ENCODE measurements at regions not wholly inside any gene's neighbourhood (a gene's known extent, or its start where the extent isn't known, plus 50 kb on each side); places are given as distances from the start of the nearest gene placed in this dataset.

- Histone ChIP-seq H3K27me3 (ENCODE audit: insufficient read depth, low read length) (no peaks in the 10 kb centered on the region), H3K9me3 (ENCODE audit: low read depth, low read length) (no peaks in the 10 kb centered on the region), H3K79me2 (ENCODE audit: insufficient read depth, low read length) (no peaks in the 10 kb centered on the region), H3K4me3 (ENCODE audit: insufficient read depth, low read length) (no peak overlapping the region), H2AFZ (ENCODE audit: low read length) (no peak overlapping the region), H3K36me3 (ENCODE audit: insufficient read depth, low read length) (no peaks in the 10 kb centered on the region), H4K20me1 (ENCODE audit: insufficient read depth, low read length) (no peaks in the 10 kb centered on the region), H3K27ac (ENCODE audit: low read depth, low read length) (no peak overlapping the region), H3K4me2 (ENCODE audit: insufficient read depth, low read length) (no peak overlapping the region), H3K4me1 (ENCODE audit: insufficient read depth, low read length) (no peaks in the 10 kb centered on the region)
- TF ChIP-seq CTCF (IDR thresholded peaks at IDR 0.05; ENCODE audit: extremely low read depth, low read depth, low read length), result no peak
- no peak for DNase-seq (ENCODE audit: insufficient read length, low spot score, missing footprints)
These were observed 338.2 kb upstream of the B3GALT2 start for GRCh38 chr1:193524616-193525015.

GRCh38 chr1:193524021-193524420, 337.6 kb upstream of the B3GALT2 start:
- H3K27me3 ChIP-seq (ENCODE audit: insufficient read depth, low read length), result no peaks in the 10 kb centered on the region
- H3K4me2 ChIP-seq (ENCODE audit: insufficient read depth, low read length), result no peak overlapping the region
- DNase-seq (ENCODE audit: insufficient read length, low spot score, missing footprints), result no peak
- H3K36me3 ChIP-seq (ENCODE audit: insufficient read depth, low read length), result no peaks in the 10 kb centered on the region
- no peak overlapping the region for H3K27ac ChIP-seq (ENCODE audit: low read depth, low read length)
- no peak overlapping the region for H2AFZ ChIP-seq (ENCODE audit: low read length)
- H3K9me3 ChIP-seq (ENCODE audit: low read depth, low read length), result no peaks in the 10 kb centered on the region
- no peak for TF ChIP-seq CTCF (IDR thresholded peaks at IDR 0.05; ENCODE audit: extremely low read depth, low read depth, low read length)
- H4K20me1 ChIP-seq (ENCODE audit: insufficient read depth, low read length), result no peaks in the 10 kb centered on the region
- H3K79me2 ChIP-seq (ENCODE audit: insufficient read depth, low read length), result no peaks in the 10 kb centered on the region
- H3K4me3 ChIP-seq (ENCODE audit: insufficient read depth, low read length), result no peak overlapping the region
- no peaks in the 10 kb centered on the region for H3K4me1 ChIP-seq (ENCODE audit: insufficient read depth, low read length)

GRCh38 chr1:193520472-193520871, 334.1 kb upstream of the B3GALT2 start:
- Histone ChIP-seq H3K4me3 (ENCODE audit: insufficient read depth, low read length) (no peak overlapping the region), H3K4me2 (ENCODE audit: insufficient read depth, low read length) (no peak overlapping the region), H3K9me3 (ENCODE audit: low read depth, low read length) (no peaks in the 10 kb centered on the region), H3K27ac (ENCODE audit: low read depth, low read length) (no peak overlapping the region), H4K20me1 (ENCODE audit: insufficient read depth, low read length) (no peaks in the 10 kb centered on the region), H3K36me3 (ENCODE audit: insufficient read depth, low read length) (no peaks in the 10 kb centered on the region), H3K79me2 (ENCODE audit: insufficient read depth, low read length) (no peaks in the 10 kb centered on the region), H2AFZ (ENCODE audit: low read length) (no peak overlapping the region), H3K4me1 (ENCODE audit: insufficient read depth, low read length) (no peaks in the 10 kb centered on the region), H3K27me3 (ENCODE audit: insufficient read depth, low read length) (no peaks in the 10 kb centered on the region)
- no peak for DNase-seq (ENCODE audit: insufficient read length, low spot score, missing footprints)
- no peak for TF ChIP-seq CTCF (IDR thresholded peaks at IDR 0.05; ENCODE audit: extremely low read depth, low read depth, low read length)

- no peak overlapping the region for H3K4me3 ChIP-seq (ENCODE audit: insufficient read depth, low read length)
- H3K9me3 ChIP-seq (ENCODE audit: low read depth, low read length), result no peaks in the 10 kb centered on the region
- no peaks in the 10 kb centered on the region for H3K4me1 ChIP-seq (ENCODE audit: insufficient read depth, low read length)
- no peaks in the 10 kb centered on the region for H3K36me3 ChIP-seq (ENCODE audit: insufficient read depth, low read length)
- H3K4me2 ChIP-seq (ENCODE audit: insufficient read depth, low read length), result no peak overlapping the region
- H3K27me3 ChIP-seq (ENCODE audit: insufficient read depth, low read length), result no peaks in the 10 kb centered on the region
- DNase-seq (ENCODE audit: insufficient read length, low spot score, missing footprints), result no peak
- no peaks in the 10 kb centered on the region for H3K79me2 ChIP-seq (ENCODE audit: insufficient read depth, low read length)
- no peaks in the 10 kb centered on the region for H4K20me1 ChIP-seq (ENCODE audit: insufficient read depth, low read length)
- H2AFZ ChIP-seq (ENCODE audit: low read length), result no peak overlapping the region
- no peak overlapping the region for H3K27ac ChIP-seq (ENCODE audit: low read depth, low read length)
- TF ChIP-seq CTCF (IDR thresholded peaks at IDR 0.05; ENCODE audit: extremely low read depth, low read depth, low read length), result no peak
These were observed 333.5 kb upstream of the B3GALT2 start for GRCh38 chr1:193519922-193520321.

All from osteoblast (primary cell).